Esophagus muscularis mucosa (tissue), 4 donors: ENCODE measurements at regions not wholly inside any gene's neighbourhood (a gene's known extent, or its start where the extent isn't known, plus 50 kb on each side); places are given as distances from the start of the nearest gene placed in this dataset.

Experiments
- CTCF ChIP-seq, 3 experiments: fragments of 200-600 bp in 2 of 3; fragments of 450-650 bp in 1 of 3; sonication (generic) in 2 of 3; IDR thresholded peaks; one replicate each; pipeline ENCODE4 v1.5.1; 2017 to 2019; ENCODE audit warnings: antibody characterized with exemption in 3 of 3, mild to moderate bottlenecking in 2 of 3, moderate library complexity in 1 of 3
- EP300 ChIP-seq: sonication (generic); formaldehyde crosslinking; IDR thresholded peaks from one replicate; pipeline ENCODE4 v1.6.1; 2017; ENCODE audit warnings: antibody characterized with exemption
- POLR2A ChIP-seq: fragments of 450-650 bp; IDR thresholded peaks from one replicate; pipeline ENCODE4 v1.6.1; 2017; ENCODE audit warnings: antibody characterized with exemption, moderate library complexity, mild to moderate bottlenecking, low read depth
- POLR2AphosphoS5 ChIP-seq, 2 donors: sonication (generic); formaldehyde crosslinking; IDR thresholded peaks; one replicate each; pipeline ENCODE4 v1.6.1; 2017; ENCODE audit warnings: antibody characterized with exemption in 2 of 2

DNA sequence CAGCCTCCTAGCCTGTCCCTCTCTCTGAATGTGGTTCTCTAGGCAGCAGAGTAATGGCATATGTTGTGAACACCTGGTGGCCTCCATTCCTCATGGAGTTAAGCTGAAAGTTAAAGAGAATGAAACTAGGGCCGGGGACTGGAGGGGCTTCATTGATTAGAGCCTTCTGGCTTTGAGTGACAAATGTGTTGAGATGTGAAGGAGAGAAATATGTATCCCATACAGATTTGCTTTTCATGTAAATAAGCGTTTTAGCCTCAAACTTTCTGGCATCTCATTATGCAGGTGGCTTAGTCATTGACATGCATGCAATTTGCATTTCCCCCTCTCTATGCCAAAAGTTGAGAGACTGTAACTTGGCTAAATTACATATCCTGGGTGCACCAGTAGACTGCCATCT lies 537.7 kb upstream of the EEF2KMT start:
- TF ChIP-seq CTCF (IDR thresholded peaks at IDR 0.05) (no peak), POLR2AphosphoS5 (IDR thresholded peaks at IDR 0.05) (no peak), POLR2A (no peak), EP300 (no peak)
